Neutrophil (primary cell): ENCODE measurements at regions not wholly inside any gene's neighbourhood (a gene's known extent, or its start where the extent isn't known, plus 50 kb on each side); places are given as distances from the start of the nearest gene placed in this dataset.

Experiments
- H3K27ac ChIP-seq: fragments of 200-600 bp; sonication (generic); 2 replicates; pipeline ENCODE4 v1.5.1; 2016; ENCODE audit warnings: mild to moderate bottlenecking, moderate library complexity
- H3K27me3 ChIP-seq: fragments of 200-600 bp; sonication (generic); 2 replicates; pipeline ENCODE4 v1.6.0; 2016; ENCODE audit warnings: mild to moderate bottlenecking
- H3K36me3 ChIP-seq: fragments of 200-600 bp; sonication (generic); 2 replicates; pipeline ENCODE4 v1.5.1; 2017
- H3K4me1 ChIP-seq, 2 experiments: fragments of 200-600 bp in 1 of 2; sonication (generic) in 1 of 2; 1 replicate in 1 of 2; 2 replicates in 1 of 2; pipeline versions ENCODE4 v1.5.1 to v1.6.1; 2013 to 2016; ENCODE audit warnings: low read depth in 1 of 2, low read length in 1 of 2, mild to moderate bottlenecking in 1 of 2, moderate library complexity in 1 of 2; ENCODE audit not compliant: control insufficient read depth in 1 of 2, insufficient read depth in 1 of 2
- H3K4me3 ChIP-seq, 2 experiments: fragments of 200-600 bp in 1 of 2; sonication (generic) in 1 of 2; 1 replicate in 1 of 2; 2 replicates in 1 of 2; pipeline ENCODE4 v1.5.1; 2013 to 2016; ENCODE audit warnings: low read depth in 1 of 2, low read length in 1 of 2, mild to moderate bottlenecking in 1 of 2, moderate library complexity in 1 of 2
- H3K9me3 ChIP-seq: fragments of 200-600 bp; sonication (generic); 2 replicates; pipeline ENCODE4 v1.5.1; 2016
- TF ChIP-seq, protein P1 (sequence below): fragments of 200-600 bp; sonication (generic); IDR thresholded peaks from 2 replicates; pipeline ENCODE4 v1.5.1; 2016; ENCODE audit warnings: antibody characterized with exemption

DNA sequence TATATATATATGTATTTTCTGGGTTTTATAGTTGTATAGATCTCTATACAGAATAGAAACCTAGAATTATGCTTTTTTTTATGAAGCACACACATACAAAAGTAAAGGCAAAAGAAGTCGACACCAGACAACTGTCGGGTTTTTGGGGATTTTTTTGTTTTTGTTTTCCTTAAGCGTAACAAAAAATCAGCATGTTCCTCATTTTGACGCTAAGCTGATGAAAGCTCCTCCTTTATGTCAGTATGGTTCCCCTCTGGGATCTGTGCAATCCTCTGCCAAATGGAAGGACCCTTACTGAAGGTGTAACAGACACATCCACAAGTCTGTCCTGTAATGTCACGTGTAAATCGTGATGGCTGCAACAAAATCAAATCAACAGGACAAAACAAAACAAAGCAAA lies 226.2 kb downstream of the RHOU start:
- Histone ChIP-seq H3K36me3 (no peaks in the 10 kb centered on the region), H3K4me3 (no peak overlapping the region), H3K27ac (peak overlapping the region; percentile 76), H3K4me1 (peaks cover 19 to 21% of the 10 kb centered on the region in 2 experiments), H3K27me3 (no peaks in the 10 kb centered on the region), H3K9me3 (no peaks in the 10 kb centered on the region)
- TF ChIP-seq, protein P1, sequence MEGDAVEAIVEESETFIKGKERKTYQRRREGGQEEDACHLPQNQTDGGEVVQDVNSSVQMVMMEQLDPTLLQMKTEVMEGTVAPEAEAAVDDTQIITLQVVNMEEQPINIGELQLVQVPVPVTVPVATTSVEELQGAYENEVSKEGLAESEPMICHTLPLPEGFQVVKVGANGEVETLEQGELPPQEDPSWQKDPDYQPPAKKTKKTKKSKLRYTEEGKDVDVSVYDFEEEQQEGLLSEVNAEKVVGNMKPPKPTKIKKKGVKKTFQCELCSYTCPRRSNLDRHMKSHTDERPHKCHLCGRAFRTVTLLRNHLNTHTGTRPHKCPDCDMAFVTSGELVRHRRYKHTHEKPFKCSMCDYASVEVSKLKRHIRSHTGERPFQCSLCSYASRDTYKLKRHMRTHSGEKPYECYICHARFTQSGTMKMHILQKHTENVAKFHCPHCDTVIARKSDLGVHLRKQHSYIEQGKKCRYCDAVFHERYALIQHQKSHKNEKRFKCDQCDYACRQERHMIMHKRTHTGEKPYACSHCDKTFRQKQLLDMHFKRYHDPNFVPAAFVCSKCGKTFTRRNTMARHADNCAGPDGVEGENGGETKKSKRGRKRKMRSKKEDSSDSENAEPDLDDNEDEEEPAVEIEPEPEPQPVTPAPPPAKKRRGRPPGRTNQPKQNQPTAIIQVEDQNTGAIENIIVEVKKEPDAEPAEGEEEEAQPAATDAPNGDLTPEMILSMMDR = no peak

DNA sequence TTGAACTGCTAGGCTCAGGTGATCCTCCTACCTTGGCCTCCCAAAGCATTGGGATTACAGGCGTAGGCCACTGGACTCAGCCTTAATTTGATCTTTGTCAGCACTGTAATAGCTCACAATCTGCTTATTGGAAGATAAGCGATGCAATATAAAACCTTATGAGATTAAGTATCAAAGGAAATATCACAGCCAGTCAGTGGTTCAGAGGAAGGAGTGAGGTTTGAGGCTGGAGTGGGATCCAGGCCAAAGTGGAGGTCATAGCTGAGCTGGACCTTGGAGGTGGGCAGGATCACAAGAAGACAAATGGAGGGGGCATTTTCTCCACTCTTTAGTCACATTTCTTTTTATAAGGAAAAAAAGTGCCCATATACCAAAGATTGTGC lies 228.5 kb downstream of the RHOU start:
- TF ChIP-seq, protein P1 = no peak
- no peaks in the 10 kb centered on the region for H3K9me3 ChIP-seq
- H3K27ac ChIP-seq = no peak overlapping the region
- H3K27me3 ChIP-seq = no peaks in the 10 kb centered on the region
- H3K36me3 ChIP-seq = no peaks in the 10 kb centered on the region
- H3K4me1 ChIP-seq = peaks cover 19 to 21% of the 10 kb centered on the region in 2 experiments
- no peak overlapping the region for H3K4me3 ChIP-seq

DNA sequence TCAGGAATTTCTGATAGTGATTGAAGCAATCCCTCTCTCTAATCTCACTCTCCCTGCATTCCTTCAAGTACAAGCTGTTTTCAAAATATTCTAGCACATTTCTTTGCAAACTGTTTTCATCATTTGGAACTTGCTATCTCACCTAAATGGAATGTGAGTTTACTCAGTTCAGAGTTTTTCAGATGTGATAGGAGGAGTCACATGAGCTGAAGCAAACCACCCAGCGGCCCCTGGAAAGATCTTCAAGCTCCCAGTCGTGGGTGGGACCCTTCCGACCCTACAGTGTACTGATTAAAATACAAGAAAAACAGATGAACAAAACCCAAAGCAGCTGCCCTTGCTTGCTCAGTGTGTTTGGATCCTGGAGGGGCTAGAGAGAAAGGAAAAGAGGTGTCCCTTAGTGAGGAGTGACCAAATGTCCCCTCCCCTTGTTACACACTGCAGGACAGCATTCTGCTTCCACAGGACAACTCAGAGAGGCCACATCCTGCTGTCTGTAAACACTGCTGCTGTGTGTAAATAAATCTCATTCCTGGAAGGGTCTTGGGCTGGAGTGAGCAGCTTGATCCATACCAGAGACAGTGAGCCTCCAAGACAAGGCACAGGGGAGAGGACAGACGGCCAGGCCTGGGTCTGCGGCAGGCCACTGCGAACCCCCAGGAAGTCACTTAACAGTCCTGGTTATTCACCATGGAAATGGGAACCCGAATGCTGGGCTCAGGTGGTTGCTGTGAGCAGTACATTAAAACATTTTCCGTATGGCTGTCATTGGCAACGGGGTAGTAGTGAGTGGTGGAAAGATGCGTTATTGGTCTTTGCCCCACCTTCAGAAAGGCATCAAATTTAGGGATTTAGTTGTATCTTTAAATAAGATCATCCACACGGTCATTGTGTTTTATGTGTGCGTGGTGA lies 229.2 kb downstream of the RHOU start:
- no peak overlapping the region for H3K27ac ChIP-seq
- no peaks in the 10 kb centered on the region for H3K27me3 ChIP-seq

DNA sequence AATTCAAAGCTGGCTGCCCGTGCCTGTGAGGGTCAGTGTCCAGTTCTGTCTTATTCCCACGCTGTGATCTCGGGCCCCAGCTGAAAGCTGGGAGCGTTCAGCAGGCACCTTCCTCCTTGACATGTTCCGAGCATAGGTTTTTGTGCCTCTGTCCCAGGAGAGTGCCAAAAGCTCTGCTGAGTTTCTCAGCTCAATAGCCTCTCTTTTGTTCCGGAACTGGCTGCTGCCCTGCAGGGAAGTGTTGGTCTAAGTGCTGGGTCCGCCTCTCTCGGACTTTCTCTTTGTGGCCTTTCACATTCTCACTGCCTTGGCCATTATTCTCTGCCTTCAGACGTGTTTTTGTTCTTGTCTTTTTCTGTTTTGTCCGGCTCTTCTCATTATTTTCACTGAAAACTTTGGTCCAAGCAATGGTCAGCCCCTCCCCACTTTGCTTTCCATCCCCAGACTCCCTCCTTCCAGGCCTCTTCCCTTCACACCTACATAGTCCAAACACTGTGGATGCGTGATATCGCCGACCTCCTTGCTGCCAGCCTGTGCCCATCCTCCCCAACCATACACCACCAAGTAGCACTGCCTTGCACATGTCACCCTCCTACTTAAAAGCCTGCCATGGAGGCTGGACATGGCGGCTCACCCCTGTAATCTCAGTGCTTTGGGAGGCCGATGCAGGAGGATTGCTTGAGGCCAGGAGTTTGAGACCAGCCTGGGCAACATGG lies 233.8 kb downstream of the RHOU start:
- no peak overlapping the region for H3K27ac ChIP-seq
- no peaks in the 10 kb centered on the region for H3K9me3 ChIP-seq
- no peaks in the 10 kb centered on the region for H3K36me3 ChIP-seq
- H3K4me1 ChIP-seq = peaks cover 11 to 12% of the 10 kb centered on the region in 2 experiments
- TF ChIP-seq, protein P1 = no peak
- H3K27me3 ChIP-seq = no peaks in the 10 kb centered on the region
- H3K4me3 ChIP-seq = no peak overlapping the region

More for the DNA sequence above, 229.2 kb downstream of the RHOU start:
- Histone ChIP-seq H3K4me3 (no peak overlapping the region), H3K4me1 (peaks cover 19 to 21% of the 10 kb centered on the region in 2 experiments), H3K36me3 (no peaks in the 10 kb centered on the region), H3K9me3 (no peaks in the 10 kb centered on the region)
- TF ChIP-seq, protein P1 = no peak

DNA sequence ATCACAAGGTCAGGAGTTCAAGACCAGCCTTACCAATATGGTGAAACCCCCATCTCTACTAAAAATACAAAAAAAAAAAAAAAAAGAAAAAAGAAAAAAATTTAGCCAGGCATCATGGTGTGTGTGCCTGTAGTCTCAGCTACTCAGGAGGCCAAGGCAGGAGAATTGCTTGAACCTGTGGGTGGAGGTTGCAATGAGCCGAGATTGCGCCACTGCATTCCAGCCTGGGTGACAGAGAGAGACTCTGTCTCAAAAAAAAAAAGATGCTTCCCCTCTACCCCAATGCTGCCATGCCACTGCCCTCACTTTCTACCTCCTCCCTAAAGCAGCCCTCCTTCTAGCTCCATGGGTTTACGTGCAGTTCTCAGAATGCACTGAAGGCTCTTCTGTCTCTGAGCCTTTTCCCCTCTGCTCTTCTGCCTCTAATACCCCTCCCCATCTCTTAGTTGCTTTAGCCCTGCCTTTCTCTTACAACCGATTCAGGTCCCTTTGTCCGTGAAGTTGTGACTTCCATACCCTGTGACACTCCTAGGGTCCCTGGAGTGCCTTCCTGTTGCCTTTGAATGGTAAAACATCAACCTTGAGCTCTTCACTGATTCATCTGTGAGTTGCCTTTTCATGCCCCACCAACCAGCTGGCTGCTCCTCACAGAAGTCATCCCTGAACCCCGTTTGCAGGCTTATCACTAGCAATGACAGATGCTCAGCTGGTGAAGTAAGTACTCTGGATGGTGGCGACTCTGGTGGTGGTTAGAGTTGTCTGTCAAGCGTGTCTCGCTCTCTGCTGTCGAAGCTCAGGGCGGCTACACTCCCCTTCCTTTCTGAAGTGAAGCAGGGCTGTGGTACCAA lies 234.9 kb downstream of the RHOU start:
- no peaks in the 10 kb centered on the region for H3K27me3 ChIP-seq
- H3K9me3 ChIP-seq = no peaks in the 10 kb centered on the region
- H3K4me3 ChIP-seq = no peak overlapping the region
- H3K4me1 ChIP-seq = peaks cover 11 to 12% of the 10 kb centered on the region in 2 experiments
- no peak overlapping the region for H3K27ac ChIP-seq
- no peaks in the 10 kb centered on the region for H3K36me3 ChIP-seq
- TF ChIP-seq, protein P1 = no peak
